GM12878 (cell line): ENCODE measurements at regions not wholly inside any gene's neighbourhood (a gene's known extent, or its start where the extent isn't known, plus 50 kb on each side); places are given as distances from the start of the nearest gene placed in this dataset.

Source experiments
- ATAC-seq: fragments of 200-7000 bp; cut with Tn5 transposase; 3 replicates; pipeline ENCODE4 v1.9.1; 2020; ENCODE audit warnings: mild to moderate bottlenecking, moderate library complexity
- BruUV-seq: library from RNA; stranded (reverse); fragments of 400-500 nt; replicated peaks from 2 replicates; lab custom pipeline; 2021; lab: Mats Ljungman, UMichigan
- CTCF ChIA-PET: fragments of 300-600 bp; sonication (Branson Sonifier 250); formaldehyde crosslinking; extraction: SDS; loops from one replicate; lab custom pipeline; 2021; ENCODE audit warnings: inconsistent platforms; lab: Yijun Ruan, JAX
- POLR2A ChIA-PET: fragments of 350-600 bp; formaldehyde crosslinking; extraction: SDS; loops from one replicate; lab custom pipeline; 2021; ENCODE audit warnings: inconsistent platforms; lab: Charles Lee
- RAD21 ChIA-PET: fragments of 300-600 bp; sonication (Branson Sonifier 250); formaldehyde crosslinking; loops from one replicate; lab custom pipeline; 2023; ENCODE audit warnings: antibody characterized with exemption; ENCODE audit not compliant: unreplicated experiment; lab: Charles Lee
- SMC1A ChIA-PET: fragments of 300-600 bp; sonication (Branson Sonifier 250); formaldehyde crosslinking; loops from one replicate; lab custom pipeline; 2023; ENCODE audit not compliant: unreplicated experiment, uncharacterized antibody; lab: Charles Lee
- DNase-seq: peaks from one replicate; pipeline ENCODE4 v3.0.0-alpha.2; 2011; ENCODE audit warnings: low read depth, low spot score
- FAIRE-seq: peaks from 3 replicates; lab custom pipeline; 2011; peaks lifted over from hg19 to GRCh38; lab: Jason Lieb, UNC
- H2AFZ ChIP-seq: 2 replicates; pipeline ENCODE4 v1.6.0; 2011; ENCODE audit warnings: low read depth, low read length, control low read depth; ENCODE audit not compliant: control insufficient read depth
- H3K27ac ChIP-seq: 2 replicates; pipeline ENCODE4 v1.5.1; 2011; ENCODE audit warnings: control low read depth; ENCODE audit not compliant: control insufficient read depth, insufficient read depth
- H3K27me3 ChIP-seq, 2 experiments: replicated peaks in 1 of 2; 2 replicates each; pipeline versions ENCODE4 v1.6.0 to v1.6.1; 2011; ENCODE audit warnings: low read length in 1 of 2; ENCODE audit not compliant: control insufficient read depth in 2 of 2, insufficient read depth in 2 of 2
- H3K36me3 ChIP-seq, 2 experiments: 2 replicates each; pipeline ENCODE4 v1.5.1; 2011; ENCODE audit warnings: low read length in 1 of 2; ENCODE audit not compliant: control insufficient read depth in 2 of 2, insufficient read depth in 2 of 2
- H3K4me1 ChIP-seq: 2 replicates; pipeline ENCODE4 v1.6.1; 2011; ENCODE audit warnings: mild to moderate bottlenecking, low read length, moderate library complexity, mixed read lengths; ENCODE audit not compliant: control insufficient read depth, insufficient read depth
- H3K4me2 ChIP-seq: 2 replicates; pipeline ENCODE4 v1.6.0; 2011; ENCODE audit warnings: control low read depth; ENCODE audit not compliant: control insufficient read depth, insufficient read depth
- H3K4me3 ChIP-seq: fragments of 200-600 bp; sonication (generic); 2 replicates; pipeline ENCODE4 v1.5.1; 2016
- H3K79me2 ChIP-seq: 2 replicates; pipeline ENCODE4 v1.6.0; 2011; ENCODE audit warnings: low read length; ENCODE audit not compliant: control insufficient read depth, insufficient read depth
- H3K9ac ChIP-seq: 2 replicates; pipeline ENCODE4 v1.8.0; 2011; ENCODE audit warnings: low read length, control low read depth, mixed read lengths; ENCODE audit not compliant: control insufficient read depth, insufficient read depth
- H3K9me3 ChIP-seq: replicated peaks from 3 replicates; pipeline ENCODE4 v1.5.1; 2011; ENCODE audit warnings: mild to moderate bottlenecking, low read length; ENCODE audit not compliant: control insufficient read depth, insufficient read depth
- H4K20me1 ChIP-seq: 2 replicates; pipeline ENCODE4 v1.6.0; 2011; ENCODE audit not compliant: control insufficient read depth, insufficient read depth
- CUX1 ChIP-seq: IDR thresholded peaks from 2 replicates; pipeline ENCODE4 v1.6.1; 2012; ENCODE audit warnings: improper control_type of control experiment, low read depth, low read length; ENCODE audit not compliant: insufficient replicate concordance
- ETV6 ChIP-seq, 2 experiments: fragments of 450-650 bp in 1 of 2; IDR thresholded peaks in 1 of 2; conservative IDR thresholded peaks in 1 of 2; 2 replicates each; pipeline ENCODE4 v1.6.1; 2014; ENCODE audit warnings: antibody characterized with exemption in 1 of 2, borderline replicate concordance in 1 of 2, low read depth in 1 of 2, mild to moderate bottlenecking in 1 of 2, moderate library complexity in 1 of 2
- MEF2B ChIP-seq: fragments of 450-650 bp; IDR thresholded peaks from 2 replicates; pipeline ENCODE4 v1.6.1; 2018; ENCODE audit warnings: mild to moderate bottlenecking, moderate library complexity; ENCODE audit not compliant: partially characterized antibody, poor library complexity, severe bottlenecking
- MYB ChIP-seq: fragments of 150-350 bp; IDR thresholded peaks from 2 replicates; pipeline ENCODE4 v1.6.1; 2014; ENCODE audit warnings: mild to moderate bottlenecking, low read depth, low read length, borderline replicate concordance
- NR2F1 ChIP-seq: fragments of 450-650 bp; conservative IDR thresholded peaks from 2 replicates; pipeline ENCODE4 v1.6.1; 2017; ENCODE audit warnings: mild to moderate bottlenecking
- PBX3 ChIP-seq: IDR thresholded peaks from 2 replicates; pipeline ENCODE4 v1.6.1; 2011; ENCODE audit warnings: mild to moderate bottlenecking, low read depth, low read length, moderate library complexity; ENCODE audit not compliant: insufficient replicate concordance
- POLR2AphosphoS2 ChIP-seq: IDR thresholded peaks from 2 replicates; pipeline ENCODE4 v1.6.1; 2011; ENCODE audit warnings: low read depth, mild to moderate bottlenecking, low read length, improper control_type of control experiment, moderate library complexity
- RFX5 ChIP-seq: IDR thresholded peaks from 2 replicates; pipeline ENCODE4 v1.6.1; 2011; ENCODE audit warnings: low read depth, low read length, improper control_type of control experiment
- SREBF2 ChIP-seq: IDR thresholded peaks from 2 replicates; pipeline ENCODE4 v1.6.1; 2012; ENCODE audit warnings: mild to moderate bottlenecking, low read length
- SRF ChIP-seq, 2 experiments: IDR thresholded peaks; 2 replicates each; pipeline ENCODE4 v1.6.1; 2011; ENCODE audit warnings: low read depth in 2 of 2, low read length in 2 of 2, mild to moderate bottlenecking in 1 of 2, moderate library complexity in 1 of 2
- TARDBP ChIP-seq: IDR thresholded peaks from 2 replicates; pipeline ENCODE4 v1.6.1; 2016; ENCODE audit warnings: borderline replicate concordance
- ZNF622 ChIP-seq: fragments of 450-650 bp; IDR thresholded peaks from 2 replicates; pipeline ENCODE4 v1.6.1; 2017; ENCODE audit warnings: mild to moderate bottlenecking, inconsistent platforms
- WGBS: methylation state at CpG from one replicate; pipeline ENCODE4 v1.1.6; 2016; ENCODE audit warnings: low lambda C conversion rate; ENCODE audit not compliant: insufficient replicate concordance, insufficient coverage; ENCODE audit errors: missing lambda C conversion rate; 5-methylcytosine and 5-hydroxymethylcytosine counted together
- in situ Hi-C: fragments of 300-500 bp; cut with MboI; formaldehyde crosslinking; loops from 9 replicates; pipeline ENCODE4 v1.14.3; 2018; ENCODE audit warnings: mixed read lengths
- intact Hi-C: fragments of 100-400 bp; cut with micrococcal nuclease; formaldehyde crosslinking; loops from one replicate; pipeline ENCODE4 v1.14.2; 2022; ENCODE audit not compliant: unreplicated experiment

GRCh38 chr1:232883992-232884661, 66.3 kb upstream of the NTPCR start:
- ChIA-PET CTCF (no interaction called here), SMC1A (no interaction called here), POLR2A (no interaction called here), RAD21 (no interaction called here)
- intact Hi-C loops, result no loop called here
- in situ Hi-C loops, result no loop called here
- Histone ChIP-seq H2AFZ (no peak overlapping the region), H3K9me3 (no peaks in the 10 kb centered on the region), H3K27ac (no peak overlapping the region), H3K4me1 (no peaks in the 10 kb centered on the region), H3K79me2 (no peaks in the 10 kb centered on the region), H3K36me3 (no peaks in the 10 kb centered on the region), H3K4me2 (no peak overlapping the region), H3K4me3 (no peak overlapping the region), H3K9ac (no peak overlapping the region), H4K20me1 (no peaks in the 10 kb centered on the region), H3K27me3 (peaks cover 0 to 2% of the 10 kb centered on the region in 2 experiments; a peak in 1 of 4 replicates)
- TF ChIP-seq ETV6 (conservative IDR thresholded peaks at IDR 0.05 in 1 of 2, IDR thresholded peaks at IDR 0.05 in 1 of 2; ENCODE audit: borderline replicate concordance in 1 of 2, low read depth in 1 of 2) (no peak), MYB (no peak), CUX1 (no peak), SREBF2 (no peak), SRF (IDR thresholded peaks at IDR 0.05; ENCODE audit: low read depth in 2 of 2, low read length in 2 of 2) (no peak), MEF2B (no peak), NR2F1 (no peak), POLR2AphosphoS2 (no peak), TARDBP (no peak), RFX5 (no peak), PBX3 (no peak), ZNF622 (no peak)
- WGBS, result 14% methylated on average over 4 of the region's 4 CpGs
- no TSS peak for BruUV-seq
- ATAC-seq, result no peak
- FAIRE-seq, result no peak
- DNase-seq, result no peak
